ENCODE measurements at regions not wholly inside any gene's neighbourhood (a gene's known extent, or its start where the extent isn't known, plus 50 kb on each side); places are given as distances from the start of the nearest gene placed in this dataset.

DNA sequence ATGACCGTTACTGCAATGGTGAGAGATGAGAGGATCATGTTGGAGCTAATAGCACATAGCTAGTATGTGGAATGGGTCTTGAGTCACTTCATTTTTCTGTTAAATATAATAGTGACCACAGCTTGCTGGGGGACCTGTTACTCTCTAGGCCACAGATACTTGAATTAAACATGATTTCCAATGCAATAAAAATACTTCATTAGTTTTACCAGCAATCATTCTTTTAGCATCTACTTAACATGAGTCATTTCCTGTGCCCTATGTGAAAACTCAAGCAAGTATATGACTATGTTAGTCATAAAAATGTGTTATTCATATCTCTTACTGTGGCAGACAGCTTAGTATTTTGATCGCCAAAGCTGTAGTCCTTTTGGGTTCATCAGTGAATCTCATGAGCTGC, 798.8 kb downstream of the SLC16A7 start:
- TF ChIP-seq, protein P1, sequence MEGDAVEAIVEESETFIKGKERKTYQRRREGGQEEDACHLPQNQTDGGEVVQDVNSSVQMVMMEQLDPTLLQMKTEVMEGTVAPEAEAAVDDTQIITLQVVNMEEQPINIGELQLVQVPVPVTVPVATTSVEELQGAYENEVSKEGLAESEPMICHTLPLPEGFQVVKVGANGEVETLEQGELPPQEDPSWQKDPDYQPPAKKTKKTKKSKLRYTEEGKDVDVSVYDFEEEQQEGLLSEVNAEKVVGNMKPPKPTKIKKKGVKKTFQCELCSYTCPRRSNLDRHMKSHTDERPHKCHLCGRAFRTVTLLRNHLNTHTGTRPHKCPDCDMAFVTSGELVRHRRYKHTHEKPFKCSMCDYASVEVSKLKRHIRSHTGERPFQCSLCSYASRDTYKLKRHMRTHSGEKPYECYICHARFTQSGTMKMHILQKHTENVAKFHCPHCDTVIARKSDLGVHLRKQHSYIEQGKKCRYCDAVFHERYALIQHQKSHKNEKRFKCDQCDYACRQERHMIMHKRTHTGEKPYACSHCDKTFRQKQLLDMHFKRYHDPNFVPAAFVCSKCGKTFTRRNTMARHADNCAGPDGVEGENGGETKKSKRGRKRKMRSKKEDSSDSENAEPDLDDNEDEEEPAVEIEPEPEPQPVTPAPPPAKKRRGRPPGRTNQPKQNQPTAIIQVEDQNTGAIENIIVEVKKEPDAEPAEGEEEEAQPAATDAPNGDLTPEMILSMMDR (IDR thresholded peaks at IDR 0.05; ENCODE audit: low read depth, low read length, missing input control): no peak
- TF ChIP-seq RAD21 (IDR thresholded peaks at IDR 0.05) (no peak), RXRA (IDR thresholded peaks at IDR 0.05) (no peak), GABPA (IDR thresholded peaks at IDR 0.05 in 1 of 2, conservative IDR thresholded peaks at IDR 0.05 in 1 of 2) (no peak), MAX (IDR thresholded peaks at IDR 0.05) (no peak), TAF1 (conservative IDR thresholded peaks at IDR 0.05) (no peak), SP1 (IDR thresholded peaks at IDR 0.05) (no peak), JUND (IDR thresholded peaks at IDR 0.05) (no peak), ZBTB33 (IDR thresholded peaks at IDR 0.05) (no peak), REST (IDR thresholded peaks at IDR 0.05) (no peak), EGR1 (IDR thresholded peaks at IDR 0.05; ENCODE audit: low read depth in 2 of 2) (no peak), YY1 (IDR thresholded peaks at IDR 0.05) (no peak), NR2F2 (IDR thresholded peaks at IDR 0.05) (no peak), ATF3 (IDR thresholded peaks at IDR 0.05) (no peak)
